B cell (primary cell): ENCODE measurements at regions not wholly inside any gene's neighbourhood (a gene's known extent, or its start where the extent isn't known, plus 50 kb on each side); places are given as distances from the start of the nearest gene placed in this dataset.

ENCODE experiments used
- ATAC-seq: fragments of 200-7000 bp; cut with Tn5 transposase; one replicate; pipeline ENCODE4 v1.10.0; 2021; ENCODE audit warnings: low read depth, mild to moderate bottlenecking, moderate number of reproducible peaks, moderate library complexity
- CTCF ChIA-PET: fragments of 350-600 bp; sonication (Branson Sonifier 250); formaldehyde crosslinking; loops from one replicate; lab custom pipeline; 2021; ENCODE audit warnings: antibody characterized with exemption, inconsistent platforms; lab: Charles Lee
- POLR2A ChIA-PET: fragments of 350-600 bp; sonication (Branson Sonifier 250); formaldehyde crosslinking; loops from one replicate; lab custom pipeline; 2021; ENCODE audit warnings: antibody characterized with exemption; lab: Charles Lee
- DNase-seq: peaks from one replicate; pipeline ENCODE4 v3.0.0; 2013
- H2AFZ ChIP-seq: 2 replicates; pipeline ENCODE4 v1.6.1; 2012; ENCODE audit warnings: mild to moderate bottlenecking, low read depth, low read length; ENCODE audit not compliant: insufficient read depth, poor library complexity, severe bottlenecking
- H3K27ac ChIP-seq, 2 donors: 1 replicate in 1 of 2; 2 replicates in 1 of 2; pipeline ENCODE4 v1.5.1; 2012 to 2013; ENCODE audit warnings: low read length in 2 of 2, mild to moderate bottlenecking in 2 of 2, moderate library complexity in 1 of 2
- H3K27me3 ChIP-seq, 4 experiments: fragments of 200-600 bp in 1 of 4; sonication (generic) in 1 of 4; replicated peaks in 1 of 4; 1 replicate in 2 of 4; 2 replicates in 2 of 4; pipeline versions ENCODE4 v1.6.1 to v1.7.0; 2013 to 2016; ENCODE audit warnings: low read length in 3 of 4, mild to moderate bottlenecking in 2 of 4, mixed read lengths in 1 of 4, moderate library complexity in 1 of 4; ENCODE audit not compliant: insufficient read depth in 4 of 4, control insufficient read depth in 3 of 4; ENCODE audit errors: control extremely low read depth in 1 of 4
- H3K36me3 ChIP-seq, 2 experiments: replicated peaks in 1 of 2; 1 replicate in 1 of 2; 2 replicates in 1 of 2; pipeline versions ENCODE4 v1.6.1 to v1.7.1; 2013; ENCODE audit warnings: low read length in 1 of 2; ENCODE audit not compliant: insufficient read depth in 2 of 2, control insufficient read depth in 1 of 2; ENCODE audit errors: control extremely low read depth in 1 of 2, extremely low read depth in 1 of 2
- H3K4me1 ChIP-seq, 2 donors: fragments of 200-600 bp in 1 of 2; sonication (generic) in 1 of 2; 1 replicate in 1 of 2; 2 replicates in 1 of 2; pipeline versions ENCODE4 v1.5.1 to v1.6.1; 2013 to 2017; ENCODE audit warnings: low read length in 2 of 2; ENCODE audit not compliant: control insufficient read depth in 2 of 2, insufficient read depth in 2 of 2
- H3K4me2 ChIP-seq: replicated peaks from 2 replicates; pipeline ENCODE3; 2012; ENCODE audit warnings: mild to moderate bottlenecking, low read depth, low read length; ENCODE audit not compliant: poor library complexity, severe bottlenecking
- H3K4me3 ChIP-seq, 5 experiments: fragments of 200-600 bp in 1 of 5; sonication (generic) in 1 of 5; 1 replicate in 3 of 5; 2 replicates in 2 of 5; pipeline versions ENCODE4 v1.5.1 to v1.7.0; 2011 to 2016; ENCODE audit warnings: low read length in 4 of 5, mild to moderate bottlenecking in 4 of 5, low read depth in 2 of 5, control low read depth in 1 of 5, moderate library complexity in 1 of 5; ENCODE audit not compliant: insufficient read depth in 1 of 5; ENCODE audit errors: control extremely low read depth in 1 of 5, extremely low read depth in 1 of 5
- H3K79me2 ChIP-seq: fragments of 200-600 bp; sonication (generic); one replicate; pipeline ENCODE4 v1.6.0; 2016; ENCODE audit warnings: low read length; ENCODE audit not compliant: control insufficient read depth, insufficient read depth
- H3K9ac ChIP-seq: fragments of 200-600 bp; sonication (generic); 2 replicates; pipeline ENCODE4 v1.6.1; 2017; ENCODE audit warnings: mild to moderate bottlenecking, low read length, moderate library complexity
- H3K9me3 ChIP-seq, 3 donors: one replicate each; pipeline versions ENCODE4 v1.6.1 to v1.7.1; 2013; ENCODE audit warnings: low read length in 2 of 3; ENCODE audit not compliant: control insufficient read depth in 2 of 3, insufficient read depth in 1 of 3; ENCODE audit errors: control extremely low read depth in 1 of 3
- H4K20me1 ChIP-seq: 2 replicates; pipeline ENCODE4 v1.6.0; 2012; ENCODE audit warnings: mild to moderate bottlenecking, low read length; ENCODE audit not compliant: insufficient read depth, control insufficient read depth, poor library complexity, severe bottlenecking
- H3K27ac Mint-ChIP-seq: one replicate; pipeline ENCODE4 v1.8.0; 2021; ENCODE audit warnings: mixed read lengths
- H3K27me3 Mint-ChIP-seq: one replicate; pipeline ENCODE4 v1.8.0; 2021; ENCODE audit warnings: mixed read lengths
- H3K4me1 Mint-ChIP-seq: one replicate; pipeline ENCODE4 v1.8.0; 2021; ENCODE audit warnings: mixed read lengths
- H3K4me3 Mint-ChIP-seq: one replicate; pipeline ENCODE4 v1.8.0; 2021; ENCODE audit warnings: mixed read lengths
- H3K9me3 Mint-ChIP-seq: one replicate; pipeline ENCODE4 v1.8.0; 2022; ENCODE audit warnings: mixed read lengths; ENCODE audit not compliant: insufficient read depth
- EZH2 ChIP-seq: IDR thresholded peaks from 2 replicates; pipeline ENCODE4 v1.6.1; 2012; ENCODE audit warnings: borderline replicate concordance, low read depth, mild to moderate bottlenecking, moderate library complexity, low read length; ENCODE audit not compliant: insufficient read depth, poor library complexity, severe bottlenecking
- WGBS: methylation state at CpG from one replicate; pipeline ENCODE4 v1.1.5; 2013; ENCODE audit warnings: missing lambda C conversion rate; ENCODE audit not compliant: insufficient coverage; 5-methylcytosine and 5-hydroxymethylcytosine counted together
- intact Hi-C: fragments of 100-400 bp; cut with micrococcal nuclease; formaldehyde crosslinking; loops from one replicate; pipeline ENCODE4 v1.10.0; 2022
- TF ChIP-seq, protein P1 (sequence below): fragments of 200-600 bp; IDR thresholded peaks from one replicate; pipeline ENCODE4 v1.8.0; 2022; ENCODE audit warnings: antibody characterized with exemption, mild to moderate bottlenecking

GRCh38 chr9:78584589-78584988 lies 287.7 kb downstream of the PSAT1 start:
- ChIA-PET POLR2A (no interaction called here), CTCF (no interaction called here)
- H3K4me1 ChIP-seq, result no peaks in the 10 kb centered on the region
- WGBS, result no CpG with 5 or more reads among the region's 1 CpG
- no peaks in the 10 kb centered on the region for H3K79me2 ChIP-seq
- H3K27ac ChIP-seq, result no peak overlapping the region
- intact Hi-C loops, result no loop called here
- H3K9me3 ChIP-seq, result no peaks in the 10 kb centered on the region
- no peak overlapping the region for H3K4me3 ChIP-seq
- Mint-ChIP-seq H3K27me3 (peaks cover 13% of the 10 kb centered on the region), H3K4me3 (no peak overlapping the region), H3K9me3 (no peaks in the 10 kb centered on the region), H3K4me1 (no peaks in the 10 kb centered on the region), H3K27ac (no peak overlapping the region)
- no peaks in the 10 kb centered on the region for H3K36me3 ChIP-seq
- no peaks in the 10 kb centered on the region for H4K20me1 ChIP-seq
- DNase-seq (no peak), ATAC-seq (no peak)
- H3K27me3 ChIP-seq, result no peaks in the 10 kb centered on the region
- H3K9ac ChIP-seq, result no peak overlapping the region
- no peak overlapping the region for H2AFZ ChIP-seq
- no peak overlapping the region for H3K4me2 ChIP-seq
- TF ChIP-seq, protein P1, sequence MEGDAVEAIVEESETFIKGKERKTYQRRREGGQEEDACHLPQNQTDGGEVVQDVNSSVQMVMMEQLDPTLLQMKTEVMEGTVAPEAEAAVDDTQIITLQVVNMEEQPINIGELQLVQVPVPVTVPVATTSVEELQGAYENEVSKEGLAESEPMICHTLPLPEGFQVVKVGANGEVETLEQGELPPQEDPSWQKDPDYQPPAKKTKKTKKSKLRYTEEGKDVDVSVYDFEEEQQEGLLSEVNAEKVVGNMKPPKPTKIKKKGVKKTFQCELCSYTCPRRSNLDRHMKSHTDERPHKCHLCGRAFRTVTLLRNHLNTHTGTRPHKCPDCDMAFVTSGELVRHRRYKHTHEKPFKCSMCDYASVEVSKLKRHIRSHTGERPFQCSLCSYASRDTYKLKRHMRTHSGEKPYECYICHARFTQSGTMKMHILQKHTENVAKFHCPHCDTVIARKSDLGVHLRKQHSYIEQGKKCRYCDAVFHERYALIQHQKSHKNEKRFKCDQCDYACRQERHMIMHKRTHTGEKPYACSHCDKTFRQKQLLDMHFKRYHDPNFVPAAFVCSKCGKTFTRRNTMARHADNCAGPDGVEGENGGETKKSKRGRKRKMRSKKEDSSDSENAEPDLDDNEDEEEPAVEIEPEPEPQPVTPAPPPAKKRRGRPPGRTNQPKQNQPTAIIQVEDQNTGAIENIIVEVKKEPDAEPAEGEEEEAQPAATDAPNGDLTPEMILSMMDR, result no peak
- no peak for TF ChIP-seq EZH2

- H3K27me3 Mint-ChIP-seq, result peaks cover 8% of the 10 kb centered on the region
- ATAC-seq (no peak), DNase-seq (no peak)
- no peaks in the 10 kb centered on the region for H3K79me2 ChIP-seq
- no peak overlapping the region for H3K27ac Mint-ChIP-seq
- H3K4me1 ChIP-seq, result no peaks in the 10 kb centered on the region
- H3K4me1 Mint-ChIP-seq, result no peaks in the 10 kb centered on the region
- intact Hi-C loops, result no loop called here
- TF ChIP-seq EZH2, result no peak
- TF ChIP-seq, protein P1, result no peak
- H3K27me3 ChIP-seq, result no peaks in the 10 kb centered on the region
- CTCF ChIA-PET, result no interaction called here
- H4K20me1 ChIP-seq, result no peaks in the 10 kb centered on the region
- no peak overlapping the region for H2AFZ ChIP-seq
- H3K9ac ChIP-seq, result no peak overlapping the region
- POLR2A ChIA-PET, result no interaction called here
- no peak overlapping the region for H3K4me3 Mint-ChIP-seq
- no CpG with 5 or more reads among the region's 1 CpG for WGBS
- H3K9me3 ChIP-seq, result no peaks in the 10 kb centered on the region
- H3K9me3 Mint-ChIP-seq, result no peaks in the 10 kb centered on the region
- H3K4me2 ChIP-seq, result no peak overlapping the region
- H3K4me3 ChIP-seq, result no peak overlapping the region
- H3K36me3 ChIP-seq, result no peaks in the 10 kb centered on the region
- no peak overlapping the region for H3K27ac ChIP-seq
These were observed 289.0 kb downstream of the PSAT1 start for GRCh38 chr9:78585909-78586308.
